Stimulated activated memory B cell treated with anti-CD40 and anti-IgM and Interleukin-4, amounts not matched to agents 10 μg/mL and 1 μg/mL and 100 μg/mL, for 72 hours (primary cell): ENCODE measurements at regions not wholly inside any gene's neighbourhood (a gene's known extent, or its start where the extent isn't known, plus 50 kb on each side); places are given as distances from the start of the nearest gene placed in this dataset.
"Not testable (repeated sequence)": the region's sequence is repeated elsewhere in the genome, so short reads cannot be mapped to it uniquely, and the experiment has no call there.

Source experiments
- ATAC-seq: fragments of 150-1000 bp; cut with Tn5 transposase; 2 replicates; pipeline ENCODE4 v1.10.0; 2021
- H3K27ac Mint-ChIP-seq: one replicate; pipeline ENCODE4 v1.8.0; 2022; ENCODE audit warnings: mild to moderate bottlenecking, mixed read lengths
- H3K27me3 Mint-ChIP-seq: one replicate; pipeline ENCODE4 v1.8.0; 2022; ENCODE audit warnings: mixed read lengths
- H3K36me3 Mint-ChIP-seq: one replicate; pipeline ENCODE4 v1.8.0; 2022; ENCODE audit warnings: mixed read lengths
- H3K4me1 Mint-ChIP-seq: one replicate; pipeline ENCODE4 v1.8.0; 2022; ENCODE audit warnings: mixed read lengths
- H3K4me3 Mint-ChIP-seq: one replicate; pipeline ENCODE4 v1.8.0; 2022; ENCODE audit warnings: mild to moderate bottlenecking, moderate library complexity, mixed read lengths
- H3K9me3 Mint-ChIP-seq: one replicate; pipeline ENCODE4 v1.8.0; 2022; ENCODE audit warnings: mixed read lengths

DNA sequence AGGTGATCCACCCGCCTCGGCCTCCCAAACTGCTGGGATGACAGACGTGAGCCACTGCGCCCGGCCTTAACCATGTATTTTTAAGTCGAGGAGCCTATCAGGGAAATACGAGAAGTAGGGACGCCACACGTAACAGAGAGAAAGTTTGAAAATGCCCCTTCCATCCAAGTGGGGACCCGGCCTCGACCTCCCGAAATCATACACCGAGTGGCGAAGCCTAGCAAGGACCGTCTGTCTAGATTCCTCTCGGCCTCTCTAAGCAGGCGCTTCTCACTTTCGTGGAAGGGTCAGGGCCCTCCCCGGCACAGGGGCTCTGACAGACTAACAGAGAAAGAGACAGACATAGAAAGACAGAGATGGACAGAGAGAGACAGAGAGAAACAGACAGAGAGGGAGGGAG is 1503.6 kb upstream of the DEFB115 start:
- Mint-ChIP-seq H3K4me1 (peaks cover 14% of the 10 kb centered on the region), H3K9me3 (peaks cover 27% of the 10 kb centered on the region), H3K27me3 (peaks cover 42% of the 10 kb centered on the region)
- H3K27ac Mint-ChIP-seq, ATAC-seq, H3K4me3 Mint-ChIP-seq, H3K36me3 Mint-ChIP-seq: not testable (repeated sequence)

DNA sequence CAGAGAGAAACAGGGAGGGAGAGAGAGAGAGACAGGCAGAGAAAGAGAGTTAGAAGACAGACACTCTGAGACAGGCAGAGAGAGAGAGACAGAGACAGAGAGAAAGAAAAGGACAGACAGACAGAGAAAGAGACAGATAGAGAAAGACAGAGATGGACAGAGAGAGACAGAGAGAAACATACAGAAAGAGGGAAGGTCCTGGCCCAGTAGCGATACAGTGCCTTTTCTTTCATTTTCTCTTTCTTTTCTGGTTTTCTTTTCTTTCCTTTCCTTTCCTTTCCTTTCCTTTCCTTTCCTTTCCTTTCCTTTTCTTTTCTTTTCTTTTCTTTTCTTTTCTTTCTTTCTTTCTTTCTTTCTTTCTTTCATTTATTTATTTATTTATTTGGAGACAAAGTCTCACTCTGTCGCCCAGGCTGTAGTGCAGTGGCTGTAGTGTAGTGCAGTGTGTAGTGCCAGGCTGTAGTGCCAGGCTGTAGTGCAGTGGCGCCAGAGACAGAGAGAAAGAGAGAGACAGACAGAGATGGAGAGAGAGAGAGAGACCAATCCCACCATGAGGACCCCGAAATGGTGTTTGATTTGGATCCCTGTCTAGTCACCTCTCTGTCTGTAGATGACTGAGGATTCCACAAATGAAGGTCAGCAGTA is 1501.5 kb upstream of the DEFB115 start:
- H3K27me3 Mint-ChIP-seq, result peaks cover 42% of the 10 kb centered on the region
- not testable (repeated sequence) for H3K36me3 Mint-ChIP-seq, H3K27ac Mint-ChIP-seq, H3K4me3 Mint-ChIP-seq, ATAC-seq
- peaks cover 14% of the 10 kb centered on the region for H3K4me1 Mint-ChIP-seq
- H3K9me3 Mint-ChIP-seq, result peaks cover 27% of the 10 kb centered on the region

DNA sequence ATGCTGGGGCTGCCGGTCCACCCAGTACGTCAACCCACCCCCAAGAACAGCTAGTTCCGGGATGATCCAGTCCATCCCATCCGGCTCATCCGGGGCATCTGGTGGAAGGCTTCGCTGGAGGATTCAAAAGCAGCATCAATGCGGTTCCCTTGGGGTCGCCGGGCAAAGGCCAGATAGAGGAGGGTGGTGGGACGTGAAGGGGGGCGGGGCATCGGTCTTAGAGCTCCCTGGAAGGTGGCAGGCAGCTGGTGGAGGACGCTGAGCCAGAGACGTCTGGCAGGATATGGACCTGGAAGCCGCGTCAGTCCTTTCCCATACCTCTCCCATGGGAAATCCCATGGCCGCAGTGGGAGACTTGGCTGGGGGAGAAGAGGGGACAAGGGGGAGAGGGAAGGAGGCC is 1500.8 kb upstream of the DEFB115 start:
- no peak overlapping the region for H3K27ac Mint-ChIP-seq
- no peak for ATAC-seq
- no peak overlapping the region for H3K4me3 Mint-ChIP-seq
- peaks cover 8% of the 10 kb centered on the region for H3K4me1 Mint-ChIP-seq
- H3K9me3 Mint-ChIP-seq, result peaks cover 21% of the 10 kb centered on the region
- H3K36me3 Mint-ChIP-seq, result no peaks in the 10 kb centered on the region
- peaks cover 42% of the 10 kb centered on the region for H3K27me3 Mint-ChIP-seq

DNA sequence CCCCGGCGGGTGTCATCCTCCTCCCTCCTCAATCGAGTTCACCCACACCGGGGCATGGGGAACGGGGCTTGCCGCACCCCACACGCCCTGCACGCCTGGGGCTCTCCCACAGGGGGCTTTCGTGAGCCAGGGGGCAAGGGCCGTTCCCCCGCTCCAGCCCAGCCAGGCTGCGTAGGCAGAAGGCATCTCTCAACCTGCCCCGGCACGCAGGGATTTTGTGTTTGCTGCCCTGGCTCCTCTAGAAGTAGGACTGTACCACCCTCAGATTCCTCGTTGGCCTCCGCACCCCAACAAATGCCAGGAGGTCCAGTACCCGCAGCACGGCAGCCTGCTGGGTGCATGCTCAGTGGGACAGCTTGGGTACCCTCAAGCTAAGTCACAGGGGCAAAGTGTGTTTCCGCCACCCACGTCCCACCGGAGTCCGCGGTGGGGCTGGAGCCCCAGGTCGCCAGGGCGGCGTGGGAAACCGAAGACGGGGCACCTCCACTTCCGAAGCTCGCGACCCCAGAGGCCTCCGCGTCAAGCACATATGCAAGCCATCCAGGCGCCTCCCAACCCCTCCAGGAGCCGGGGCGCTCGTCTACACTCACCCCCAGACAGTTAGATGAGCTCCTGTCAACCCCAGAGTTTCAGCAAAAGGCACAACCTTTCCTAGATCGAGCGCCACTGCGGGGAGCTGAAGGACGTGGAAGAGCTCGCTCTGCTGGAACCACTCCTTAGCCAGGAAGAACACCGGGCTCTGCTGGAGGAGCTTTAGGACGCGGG is 1495.7 kb upstream of the DEFB115 start:
- H3K36me3 Mint-ChIP-seq, ATAC-seq, H3K27ac Mint-ChIP-seq, H3K4me3 Mint-ChIP-seq, H3K9me3 Mint-ChIP-seq, H3K4me1 Mint-ChIP-seq: not testable (repeated sequence)
- H3K27me3 Mint-ChIP-seq, result peaks cover 44% of the 10 kb centered on the region

DNA sequence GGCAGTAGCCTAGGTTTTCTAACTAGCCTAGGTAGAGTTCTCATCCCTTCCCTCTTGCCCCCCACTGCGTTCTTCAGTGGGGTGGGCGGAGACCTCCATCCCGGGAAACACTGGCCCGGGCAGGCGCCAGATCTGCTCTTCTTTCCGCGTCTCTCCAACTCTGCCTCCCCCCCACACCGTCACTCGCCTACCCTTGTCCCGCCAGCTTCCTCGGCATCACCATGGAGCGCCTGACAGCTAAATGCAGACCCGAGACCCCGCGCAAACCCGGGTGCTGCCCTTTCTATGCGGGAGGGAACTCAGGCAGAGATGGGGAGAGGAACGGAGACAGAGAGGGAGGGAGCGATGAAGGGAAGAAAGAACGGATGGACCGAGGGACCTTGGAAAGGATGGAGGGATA is 1494.8 kb upstream of the DEFB115 start:
- no peak for ATAC-seq
- Mint-ChIP-seq H3K27ac (no peak overlapping the region), H3K4me1 (peaks cover 7% of the 10 kb centered on the region), H3K27me3 (peaks cover 44% of the 10 kb centered on the region), H3K4me3 (peak overlapping the region; percentile 27), H3K36me3 (no peaks in the 10 kb centered on the region), H3K9me3 (peaks cover 3% of the 10 kb centered on the region)

DNA sequence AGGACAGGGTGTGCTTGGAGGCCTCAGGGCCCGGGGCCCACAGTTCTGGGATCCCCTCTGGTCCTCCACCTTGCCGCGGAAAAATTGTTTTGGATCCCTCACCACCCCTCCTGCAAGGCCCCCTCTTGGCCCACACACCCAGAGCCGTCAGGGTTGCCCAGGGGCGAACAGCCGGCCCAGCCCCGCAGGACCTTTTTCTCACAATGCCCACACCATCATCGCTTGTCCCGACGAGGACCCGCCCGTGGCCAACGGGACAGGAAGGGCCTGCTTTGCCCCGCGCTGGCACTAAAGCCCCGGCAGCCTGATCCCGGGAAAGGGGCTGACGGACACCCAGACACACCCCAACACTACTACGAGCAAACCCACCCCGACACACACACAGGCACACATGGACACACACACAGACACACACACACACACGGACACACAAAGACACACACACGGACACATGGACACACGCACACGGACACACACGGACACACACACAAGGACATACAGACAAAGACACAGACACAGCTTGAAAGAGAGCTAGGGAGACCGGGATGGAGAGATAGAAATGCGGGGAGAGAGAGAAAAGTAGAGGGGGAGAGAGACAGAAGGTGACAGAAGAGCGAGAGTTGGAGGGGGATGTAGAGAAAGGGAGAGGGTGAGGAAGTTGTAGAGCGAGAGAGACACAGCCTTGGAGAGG is 1493.5 kb upstream of the DEFB115 start:
- Mint-ChIP-seq H3K36me3 (no peaks in the 10 kb centered on the region), H3K27ac (no peak overlapping the region), H3K9me3 (peaks cover 3% of the 10 kb centered on the region), H3K27me3 (peaks cover 44% of the 10 kb centered on the region), H3K4me3 (no peak overlapping the region), H3K4me1 (peaks cover 7% of the 10 kb centered on the region)
- no peak for ATAC-seq

DNA sequence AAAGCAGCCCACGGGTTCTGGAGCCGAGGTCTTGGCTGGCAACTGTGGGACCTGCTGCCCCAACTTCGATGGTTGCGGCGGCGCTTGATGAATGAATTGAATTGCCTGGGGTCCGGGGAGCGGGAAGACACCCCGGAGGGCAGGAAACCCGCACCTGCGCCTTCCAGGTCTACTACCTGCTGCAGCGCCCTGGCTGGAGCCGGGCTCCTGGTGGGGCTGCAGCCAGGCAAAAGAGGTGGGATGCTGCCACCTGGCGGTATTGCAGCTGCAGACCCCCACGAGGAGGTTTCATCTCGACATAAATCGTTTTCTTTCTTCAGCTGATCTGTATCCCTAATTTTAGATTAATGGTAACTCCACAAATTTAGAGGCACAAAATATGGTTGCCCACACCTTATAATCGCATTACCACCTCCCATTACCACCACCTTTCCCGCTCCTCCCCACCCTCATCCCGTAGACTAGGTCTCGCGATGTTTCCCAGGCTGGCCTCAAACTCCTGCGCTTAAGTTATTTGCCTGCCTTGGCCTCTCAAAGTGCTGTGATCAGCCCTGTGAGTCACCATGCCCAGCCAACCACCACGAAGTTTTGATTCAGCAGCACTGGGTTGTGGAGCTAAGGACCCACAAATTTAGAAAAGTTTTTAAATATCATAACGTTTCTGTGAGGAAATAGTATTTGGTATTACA is 1492.4 kb upstream of the DEFB115 start:
- not testable (repeated sequence) for H3K9me3 Mint-ChIP-seq, ATAC-seq, H3K4me1 Mint-ChIP-seq, H3K36me3 Mint-ChIP-seq, H3K27ac Mint-ChIP-seq
- H3K27me3 Mint-ChIP-seq, result peaks cover 44% of the 10 kb centered on the region
- H3K4me3 Mint-ChIP-seq, result peak overlapping the region; percentile 55

DNA sequence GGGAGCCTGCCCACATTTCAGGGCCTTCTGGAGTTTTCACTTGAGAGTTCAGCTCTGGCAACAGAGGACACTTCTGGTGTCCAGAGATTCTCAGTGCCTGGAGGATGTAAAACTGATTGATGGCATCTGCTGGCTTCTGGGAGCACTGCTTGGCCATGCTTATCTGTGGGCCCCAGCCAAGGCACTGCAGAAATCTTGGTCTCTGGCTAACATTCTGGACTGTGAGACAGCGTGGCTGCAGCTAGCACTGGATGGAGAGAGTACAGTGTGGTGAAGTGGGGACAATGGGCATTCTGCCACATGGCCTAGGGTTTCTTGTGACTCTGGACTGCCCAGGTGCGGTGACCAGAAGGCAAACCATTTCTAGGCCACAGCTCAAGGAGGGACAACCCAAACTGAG is 1479.4 kb upstream of the DEFB115 start:
- not testable (repeated sequence) for H3K36me3 Mint-ChIP-seq, H3K27me3 Mint-ChIP-seq, H3K27ac Mint-ChIP-seq, H3K4me1 Mint-ChIP-seq, H3K4me3 Mint-ChIP-seq, ATAC-seq
- H3K9me3 Mint-ChIP-seq, result peaks cover 11% of the 10 kb centered on the region

DNA sequence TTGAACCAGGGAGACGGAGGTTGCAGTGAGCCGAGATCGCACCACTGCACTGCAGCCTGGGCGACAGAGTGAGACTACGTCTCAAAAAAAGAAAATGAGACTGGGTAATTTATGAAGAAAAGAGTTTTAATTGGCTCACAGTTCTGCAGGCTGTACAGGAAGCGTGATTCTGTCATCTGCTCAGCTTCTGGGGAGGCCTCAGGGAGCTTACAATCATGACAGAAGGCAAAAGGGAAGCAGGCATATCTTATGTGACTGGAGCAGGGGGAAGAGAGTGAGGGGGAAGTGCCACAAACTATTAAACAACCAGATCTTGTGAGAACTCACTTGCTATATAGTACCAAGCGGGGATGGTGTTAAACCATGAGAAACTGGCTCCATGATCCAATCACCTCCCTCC is 1476.2 kb upstream of the DEFB115 start:
- H3K4me3 Mint-ChIP-seq, H3K36me3 Mint-ChIP-seq, H3K4me1 Mint-ChIP-seq, H3K27me3 Mint-ChIP-seq, ATAC-seq, H3K27ac Mint-ChIP-seq: not testable (repeated sequence)
- H3K9me3 Mint-ChIP-seq, result peaks cover 11% of the 10 kb centered on the region

DNA sequence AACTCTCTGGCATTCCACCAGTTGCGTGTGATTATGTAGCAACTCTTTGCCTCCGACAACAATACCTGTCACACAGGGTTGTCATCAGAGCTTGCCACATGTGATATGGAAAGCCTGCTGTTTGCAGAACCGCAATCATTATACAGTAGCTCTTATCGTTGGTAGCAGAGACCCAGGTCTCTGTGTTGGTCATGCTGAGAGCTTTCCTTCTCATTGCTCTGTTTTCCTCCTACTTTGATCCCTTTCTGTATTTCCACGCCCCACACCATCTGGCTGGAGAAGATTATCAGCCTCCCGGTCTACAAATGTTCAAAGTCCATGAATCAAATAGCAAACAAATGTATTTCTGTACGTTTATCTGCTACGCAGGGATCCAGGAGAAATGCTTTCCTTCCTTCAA is 1475.6 kb upstream of the DEFB115 start:
- peaks cover 11% of the 10 kb centered on the region for H3K9me3 Mint-ChIP-seq
- not testable (repeated sequence) for H3K27ac Mint-ChIP-seq, H3K27me3 Mint-ChIP-seq, H3K4me3 Mint-ChIP-seq, H3K4me1 Mint-ChIP-seq, H3K36me3 Mint-ChIP-seq, ATAC-seq

DNA sequence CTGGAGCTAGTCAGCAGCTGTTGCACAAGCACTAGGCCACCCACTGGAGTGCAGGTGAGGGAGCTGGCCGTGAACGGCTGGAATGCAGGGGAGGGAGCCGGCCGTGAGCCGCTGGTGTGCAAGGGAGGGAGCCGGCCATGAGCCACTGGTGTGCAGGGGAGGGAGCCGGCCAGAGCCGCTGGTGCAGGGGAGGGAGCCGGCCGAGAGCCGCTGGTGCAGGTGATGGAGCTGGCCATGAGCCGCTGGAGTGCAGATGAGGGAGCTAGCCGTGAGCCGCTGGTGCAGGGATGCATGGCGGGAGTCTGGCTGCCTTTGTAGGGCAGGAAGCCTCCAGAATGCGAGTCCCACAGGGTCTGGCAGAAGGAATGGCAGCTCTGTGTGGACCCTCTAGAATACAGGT is 1470.0 kb upstream of the DEFB115 start:
- H3K9me3 Mint-ChIP-seq, ATAC-seq, H3K27me3 Mint-ChIP-seq, H3K4me3 Mint-ChIP-seq, H3K4me1 Mint-ChIP-seq, H3K36me3 Mint-ChIP-seq, H3K27ac Mint-ChIP-seq: not testable (repeated sequence)

DNA sequence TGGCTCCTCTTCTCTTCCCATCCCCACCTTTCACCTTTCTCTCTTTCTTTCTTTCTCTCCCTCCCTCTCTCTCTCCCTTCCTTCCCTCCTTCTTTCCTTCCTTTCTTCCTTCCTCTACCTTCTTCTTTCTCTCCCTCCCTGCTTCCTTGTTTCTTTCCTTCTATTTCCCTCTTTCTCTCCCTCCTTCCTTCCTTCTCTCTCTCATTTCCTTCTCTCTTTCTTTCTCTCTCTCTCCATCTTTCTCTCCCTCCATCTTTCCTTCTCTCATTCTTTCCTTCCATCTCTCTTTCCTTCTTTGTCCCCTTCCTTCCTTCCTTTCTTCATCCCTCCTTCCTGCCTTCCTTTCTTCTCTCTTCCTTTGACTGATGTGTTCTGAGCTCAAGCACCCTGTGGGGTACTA is 1467.0 kb upstream of the DEFB115 start:
- Mint-ChIP-seq H3K27me3 (no peaks in the 10 kb centered on the region), H3K4me1 (no peaks in the 10 kb centered on the region), H3K4me3 (no peak overlapping the region), H3K9me3 (peaks cover 7% of the 10 kb centered on the region), H3K36me3 (no peaks in the 10 kb centered on the region), H3K27ac (no peak overlapping the region)
- no peak for ATAC-seq

DNA sequence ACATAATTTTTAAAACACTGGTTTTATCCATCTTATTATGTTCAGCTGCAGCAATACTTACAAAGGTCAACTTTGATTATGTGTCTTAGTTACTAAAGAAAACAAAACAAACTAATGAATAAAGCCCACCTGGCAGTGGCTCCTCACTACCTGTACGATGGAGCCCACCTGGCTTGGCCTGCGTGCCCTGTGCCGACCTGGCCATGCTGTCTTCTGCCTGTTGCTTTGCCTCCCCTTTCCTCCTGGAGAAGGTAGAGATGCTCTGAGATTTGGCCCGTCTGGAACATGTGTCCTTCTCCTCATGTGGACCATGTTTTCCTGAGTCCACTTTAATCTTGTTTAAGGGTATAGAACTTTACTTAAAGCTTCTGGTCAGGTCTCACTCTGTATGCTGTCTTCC is 1426.0 kb upstream of the DEFB115 start:
- H3K9me3 Mint-ChIP-seq, H3K27me3 Mint-ChIP-seq, H3K36me3 Mint-ChIP-seq, ATAC-seq, H3K4me1 Mint-ChIP-seq, H3K27ac Mint-ChIP-seq, H3K4me3 Mint-ChIP-seq: not testable (repeated sequence)

DNA sequence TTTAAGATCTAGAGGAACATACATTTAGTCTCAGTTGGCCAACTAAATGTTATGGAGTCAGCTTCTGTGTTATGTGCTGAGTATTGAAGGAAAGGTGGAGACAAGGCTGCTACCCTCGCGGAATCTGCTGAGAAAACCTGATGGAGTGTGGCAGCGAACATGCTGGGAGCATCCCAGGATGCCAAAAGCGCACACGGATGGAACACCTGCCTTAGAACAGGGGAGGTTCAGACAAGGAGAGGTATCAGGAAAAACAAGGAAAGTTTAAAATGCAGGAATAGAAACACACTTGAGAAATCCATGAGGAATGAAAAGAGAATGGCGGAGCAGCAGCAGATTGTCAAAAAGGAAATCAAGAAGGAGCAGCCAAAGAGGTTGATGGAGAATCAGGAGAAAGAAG is 1389.5 kb upstream of the DEFB115 start:
- H3K27me3 Mint-ChIP-seq, H3K9me3 Mint-ChIP-seq, ATAC-seq, H3K27ac Mint-ChIP-seq, H3K36me3 Mint-ChIP-seq, H3K4me1 Mint-ChIP-seq, H3K4me3 Mint-ChIP-seq: not testable (repeated sequence)

DNA sequence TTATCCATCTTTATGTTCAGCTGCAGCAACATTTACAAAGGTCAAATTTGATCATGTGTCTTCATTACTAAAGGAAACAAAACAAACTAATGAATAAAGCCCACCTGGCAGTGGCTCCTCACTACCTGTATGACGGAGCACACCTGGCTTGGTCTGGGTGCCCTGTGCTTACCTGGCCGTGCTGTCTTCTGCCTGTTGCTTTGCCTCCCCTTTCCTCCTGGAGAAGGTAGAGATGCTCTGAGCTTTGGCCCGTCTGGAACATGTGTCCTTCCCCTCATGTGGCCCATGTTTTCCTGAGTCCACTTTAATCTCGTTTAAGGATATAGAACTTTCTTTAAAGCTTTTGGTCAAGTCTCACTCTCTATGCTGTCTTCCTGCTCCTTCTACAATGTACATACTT is 1388.8 kb upstream of the DEFB115 start:
- not testable (repeated sequence) for H3K9me3 Mint-ChIP-seq, ATAC-seq, H3K4me3 Mint-ChIP-seq, H3K27me3 Mint-ChIP-seq, H3K4me1 Mint-ChIP-seq, H3K27ac Mint-ChIP-seq, H3K36me3 Mint-ChIP-seq
